HepG2 (cell line): ENCODE measurements at regions not wholly inside any gene's neighbourhood (a gene's known extent, or its start where the extent isn't known, plus 50 kb on each side); places are given as distances from the start of the nearest gene placed in this dataset.

Source experiments
- ATAC-seq: fragments of 200-7000 bp; cut with Tn5 transposase; 3 replicates; pipeline ENCODE4 v1.9.1; 2020; ENCODE audit warnings: mild to moderate bottlenecking, moderate library complexity
- BruUV-seq: library from RNA; stranded (reverse); fragments of 400-500 nt; replicated peaks from 2 replicates; lab custom pipeline; 2021; lab: Mats Ljungman, UMichigan
- CTCF ChIA-PET: fragments of 300-600 bp; formaldehyde crosslinking; extraction: SDS; loops from one replicate; lab custom pipeline; 2021; ENCODE audit warnings: low total read pairs, inconsistent platforms, low intra/inter-chr PET ratio; lab: Yijun Ruan, JAX
- POLR2A ChIA-PET: fragments of 350-600 bp; sonication (Branson Sonifier 250); formaldehyde crosslinking; loops from one replicate; lab custom pipeline; 2020; ENCODE audit warnings: antibody characterized with exemption, inconsistent platforms; lab: Yijun Ruan, JAX
- DNase-seq: peaks from one replicate; pipeline ENCODE4 v3.0.0-alpha.2; 2015; ENCODE audit warnings: low spot score
- FAIRE-seq: peaks from 3 replicates; lab custom pipeline; 2011; peaks lifted over from hg19 to GRCh38; lab: Jason Lieb, UNC
- H2AFZ ChIP-seq: one replicate; pipeline ENCODE4 v1.6.1; 2011; ENCODE audit warnings: low read length, inconsistent platforms
- H3K27ac ChIP-seq: fragments of 300-600 bp; 3 replicates; pipeline ENCODE4 v1.8.0; 2011; ENCODE audit warnings: mixed run types, mild to moderate bottlenecking, mixed read lengths, low read length, inconsistent platforms; ENCODE audit not compliant: insufficient read depth; ENCODE audit errors: extremely low read length
- H3K27me3 ChIP-seq, 2 experiments: fragments of 200-600 bp in 1 of 2; 2 replicates in 1 of 2; 3 replicates in 1 of 2; pipeline versions ENCODE4 v1.6.0 to v1.8.0; 2011; ENCODE audit warnings: low read length in 2 of 2, mild to moderate bottlenecking in 2 of 2, moderate library complexity in 2 of 2, inconsistent platforms in 1 of 2; ENCODE audit not compliant: insufficient read depth in 2 of 2, control insufficient read depth in 1 of 2
- H3K36me3 ChIP-seq, 2 experiments: fragments of 200-600 bp in 1 of 2; replicated peaks in 1 of 2; 2 replicates in 1 of 2; 3 replicates in 1 of 2; pipeline versions ENCODE4 v1.5.1 to v1.8.0; 2011; ENCODE audit warnings: low read length in 2 of 2, inconsistent platforms in 1 of 2; ENCODE audit not compliant: insufficient read depth in 2 of 2, control insufficient read depth in 1 of 2
- H3K4me1 ChIP-seq: 2 replicates; pipeline ENCODE4 v1.5.1; 2012; ENCODE audit warnings: low read length, inconsistent platforms; ENCODE audit not compliant: insufficient read depth
- H3K4me2 ChIP-seq: 2 replicates; pipeline ENCODE4 v1.6.0; 2011; ENCODE audit warnings: low read depth, low read length, inconsistent platforms
- H3K4me3 ChIP-seq, 3 experiments: fragments of 200-600 bp in 1 of 3; sonication (generic), shearing (Covaris generic) in 1 of 3; replicated peaks in 1 of 3; 2 replicates each; pipeline ENCODE4 v1.5.1; 2011 to 2016; ENCODE audit warnings: low read length in 3 of 3, inconsistent platforms in 2 of 3, low read depth in 2 of 3, mild to moderate bottlenecking in 2 of 3, control low read depth in 1 of 3, mixed read lengths in 1 of 3; ENCODE audit not compliant: insufficient read depth in 1 of 3
- H3K79me2 ChIP-seq: one replicate; pipeline ENCODE4 v1.6.1; 2011; ENCODE audit warnings: low read length, inconsistent platforms; ENCODE audit not compliant: insufficient read depth
- H3K9ac ChIP-seq: 2 replicates; pipeline ENCODE4 v1.6.0; 2011; ENCODE audit warnings: mild to moderate bottlenecking, low read depth, low read length, inconsistent platforms; ENCODE audit not compliant: insufficient read depth
- H3K9me3 ChIP-seq: 2 replicates; pipeline ENCODE4 v1.5.1; 2012; ENCODE audit warnings: mild to moderate bottlenecking, low read length
- H4K20me1 ChIP-seq: 2 replicates; pipeline ENCODE4 v1.6.0; 2011; ENCODE audit warnings: inconsistent platforms, mild to moderate bottlenecking, low read length, moderate library complexity; ENCODE audit not compliant: insufficient read depth
- RFX1 ChIP-seq: fragments of 450-650 bp; IDR thresholded peaks from 2 replicates; pipeline ENCODE4 v1.6.1; 2017
- SMC3 ChIP-seq: IDR thresholded peaks from 2 replicates; pipeline ENCODE4 v1.6.1; 2011; ENCODE audit warnings: low read length, improper control_type of control experiment
- TFDP2 ChIP-seq: sonication (generic); formaldehyde crosslinking; IDR thresholded peaks from 2 replicates; pipeline ENCODE4 v1.4.0; 2020; ENCODE audit warnings: missing genetic modification reagents
- ZKSCAN8 ChIP-seq: IDR thresholded peaks from 2 replicates; pipeline ENCODE4 v1.6.1; 2016; ENCODE audit warnings: borderline replicate concordance, missing genetic modification reagents, missing compliant biosample characterization
- ZNF609 ChIP-seq: sonication (generic); formaldehyde crosslinking; IDR thresholded peaks from 2 replicates; pipeline ENCODE4 v1.4.0; 2020; ENCODE audit warnings: mild to moderate bottlenecking, missing genetic modification reagents, borderline replicate concordance
- WGBS: methylation state at CpG from one replicate; pipeline ENCODE4 v1.1.6; 2017; ENCODE audit warnings: low lambda C conversion rate; 5-methylcytosine and 5-hydroxymethylcytosine counted together
- in situ Hi-C: cut with HindIII; loops from 2 replicates; pipeline ENCODE4 v1.10.0; 2017; ENCODE audit warnings: low pct_unique_long_range_greater_than_20kb; ENCODE audit not compliant: extremely low pct_ligation_motif_present
- intact Hi-C: fragments of 100-400 bp; cut with micrococcal nuclease; formaldehyde crosslinking; loops from one replicate; pipeline ENCODE4 v1.10.0; 2022; ENCODE audit not compliant: unreplicated experiment
- TF ChIP-seq, protein P1 (sequence below): sonication (generic); formaldehyde crosslinking; IDR thresholded peaks from 2 replicates; pipeline ENCODE4 v1.4.0; 2020; ENCODE audit warnings: missing genetic modification reagents, borderline replicate concordance
- TF ChIP-seq, protein P2 (sequence below): sonication (generic); formaldehyde crosslinking; IDR thresholded peaks from 2 replicates; pipeline ENCODE4 v1.8.1; 2023; ENCODE audit warnings: mild to moderate bottlenecking, inconsistent platforms, moderate library complexity, missing genetic modification reagents, borderline replicate concordance

GRCh38 chr1:187045371-187045770 lies 216.6 kb downstream of the PLA2G4A start:
- POLR2A ChIA-PET = no interaction called here
- H3K4me1 ChIP-seq = no peaks in the 10 kb centered on the region
- BruUV-seq = no TSS peak
- ATAC-seq = no peak
- no peaks in the 10 kb centered on the region for H4K20me1 ChIP-seq
- no peak overlapping the region for H3K4me2 ChIP-seq
- H3K9ac ChIP-seq = no peak overlapping the region
- H3K36me3 ChIP-seq = no peaks in the 10 kb centered on the region
- CTCF ChIA-PET = no interaction called here
- H2AFZ ChIP-seq = no peak overlapping the region
- intact Hi-C loops (no loop called here), in situ Hi-C loops (no loop called here)
- TF ChIP-seq ZNF609 (no peak), ZKSCAN8 (CRISPR knock-in tag) (no peak), SMC3 (no peak), RFX1 (no peak), TFDP2 (no peak)
- TF ChIP-seq, protein P1, sequence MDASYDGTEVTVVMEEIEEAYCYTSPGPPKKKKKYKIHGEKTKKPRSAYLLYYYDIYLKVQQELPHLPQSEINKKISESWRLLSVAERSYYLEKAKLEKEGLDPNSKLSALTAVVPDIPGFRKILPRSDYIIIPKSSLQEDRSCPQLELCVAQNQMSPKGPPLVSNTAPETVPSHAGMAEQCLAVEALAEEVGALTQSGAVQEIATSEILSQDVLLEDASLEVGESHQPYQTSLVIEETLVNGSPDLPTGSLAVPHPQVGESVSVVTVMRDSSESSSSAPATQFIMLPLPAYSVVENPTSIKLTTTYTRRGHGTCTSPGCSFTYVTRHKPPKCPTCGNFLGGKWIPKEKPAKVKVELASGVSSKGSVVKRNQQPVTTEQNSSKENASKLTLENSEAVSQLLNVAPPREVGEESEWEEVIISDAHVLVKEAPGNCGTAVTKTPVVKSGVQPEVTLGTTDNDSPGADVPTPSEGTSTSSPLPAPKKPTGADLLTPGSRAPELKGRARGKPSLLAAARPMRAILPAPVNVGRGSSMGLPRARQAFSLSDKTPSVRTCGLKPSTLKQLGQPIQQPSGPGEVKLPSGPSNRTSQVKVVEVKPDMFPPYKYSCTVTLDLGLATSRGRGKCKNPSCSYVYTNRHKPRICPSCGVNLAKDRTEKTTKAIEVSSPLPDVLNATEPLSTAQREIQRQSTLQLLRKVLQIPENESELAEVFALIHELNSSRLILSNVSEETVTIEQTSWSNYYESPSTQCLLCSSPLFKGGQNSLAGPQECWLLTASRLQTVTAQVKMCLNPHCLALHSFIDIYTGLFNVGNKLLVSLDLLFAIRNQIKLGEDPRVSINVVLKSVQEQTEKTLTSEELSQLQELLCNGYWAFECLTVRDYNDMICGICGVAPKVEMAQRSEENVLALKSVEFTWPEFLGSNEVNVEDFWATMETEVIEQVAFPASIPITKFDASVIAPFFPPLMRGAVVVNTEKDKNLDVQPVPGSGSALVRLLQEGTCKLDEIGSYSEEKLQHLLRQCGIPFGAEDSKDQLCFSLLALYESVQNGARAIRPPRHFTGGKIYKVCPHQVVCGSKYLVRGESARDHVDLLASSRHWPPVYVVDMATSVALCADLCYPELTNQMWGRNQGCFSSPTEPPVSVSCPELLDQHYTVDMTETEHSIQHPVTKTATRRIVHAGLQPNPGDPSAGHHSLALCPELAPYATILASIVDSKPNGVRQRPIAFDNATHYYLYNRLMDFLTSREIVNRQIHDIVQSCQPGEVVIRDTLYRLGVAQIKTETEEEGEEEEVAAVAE (CRISPR knock-in tag) = no peak
- TF ChIP-seq, protein P2, sequence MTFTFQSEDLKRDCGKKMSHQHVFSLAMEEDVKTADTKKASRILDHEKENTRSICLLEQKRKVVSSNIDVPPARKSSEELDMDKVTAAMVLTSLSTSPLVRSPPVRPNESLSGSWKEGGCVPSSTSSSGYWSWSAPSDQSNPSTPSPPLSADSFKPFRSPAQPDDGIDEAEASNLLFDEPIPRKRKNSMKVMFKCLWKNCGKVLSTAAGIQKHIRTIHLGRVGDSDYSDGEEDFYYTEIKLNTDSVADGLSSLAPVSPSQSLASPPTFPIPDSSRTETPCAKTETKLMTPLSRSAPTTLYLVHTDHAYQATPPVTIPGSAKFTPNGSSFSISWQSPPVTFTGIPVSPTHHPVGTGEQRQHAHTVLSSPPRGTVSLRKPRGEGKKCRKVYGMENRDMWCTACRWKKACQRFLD = no peak
- no peak for FAIRE-seq
- H3K9me3 ChIP-seq = no peaks in the 10 kb centered on the region
- H3K27ac ChIP-seq = no peak overlapping the region
- H3K27me3 ChIP-seq = no peaks in the 10 kb centered on the region
- no peaks in the 10 kb centered on the region for H3K79me2 ChIP-seq
- no peak overlapping the region for H3K4me3 ChIP-seq
- 28% methylated on average over 3 of the region's 4 CpGs for WGBS
- no peak for DNase-seq
